OCI-LY1 (cell line): ENCODE measurements at regions not wholly inside any gene's neighbourhood (a gene's known extent, or its start where the extent isn't known, plus 50 kb on each side); places are given as distances from the start of the nearest gene placed in this dataset.

Experiments
- H2AFZ ChIP-seq: fragments of 200-600 bp; sonication (generic), shearing (Covaris generic); 2 replicates; pipeline ENCODE4 v1.6.0; 2014; ENCODE audit warnings: antibody characterized with exemption, mild to moderate bottlenecking, low read length
- H3F3A ChIP-seq: fragments of 200-600 bp; sonication (generic), shearing (Covaris generic); 2 replicates; pipeline ENCODE4 v1.6.0; 2014; ENCODE audit warnings: mild to moderate bottlenecking, antibody characterized with exemption, low read length, moderate library complexity; ENCODE audit not compliant: insufficient read depth
- H3K27ac ChIP-seq: fragments of 200-600 bp; sonication (generic); 2 replicates; pipeline ENCODE4 v1.5.1; 2014; ENCODE audit warnings: low read length, mixed run types, mild to moderate bottlenecking, low read depth; ENCODE audit not compliant: poor library complexity, severe bottlenecking
- H3K27me3 ChIP-seq: fragments of 200-600 bp; sonication (generic); 2 replicates; pipeline ENCODE4 v1.6.0; 2014; ENCODE audit warnings: antibody characterized with exemption, mild to moderate bottlenecking, low read length, moderate library complexity; ENCODE audit not compliant: insufficient read depth
- H3K36me3 ChIP-seq: fragments of 200-600 bp; sonication (generic); 2 replicates; pipeline ENCODE4 v1.6.1; 2014; ENCODE audit warnings: mild to moderate bottlenecking, antibody characterized with exemption, low read length, moderate library complexity, mixed read lengths; ENCODE audit not compliant: insufficient read depth
- H3K4me1 ChIP-seq: fragments of 200-600 bp; sonication (generic); 2 replicates; pipeline ENCODE4 v1.5.1; 2014; ENCODE audit warnings: mild to moderate bottlenecking, low read length, moderate library complexity; ENCODE audit not compliant: insufficient read depth, severe bottlenecking
- H3K4me2 ChIP-seq: fragments of 200-600 bp; sonication (generic), shearing (Covaris generic); 2 replicates; pipeline ENCODE4 v1.6.1; 2014; ENCODE audit warnings: low read length
- H3K4me3 ChIP-seq: fragments of 200-600 bp; sonication (generic); 2 replicates; pipeline ENCODE4 v1.5.1; 2014; ENCODE audit warnings: low read length, low read depth, mild to moderate bottlenecking, mixed read lengths; ENCODE audit not compliant: poor library complexity, severe bottlenecking
- H3K79me2 ChIP-seq: fragments of 200-600 bp; shearing (Covaris generic); 2 replicates; pipeline ENCODE4 v1.6.1; 2016; ENCODE audit warnings: mixed run types, low read length, mixed read lengths; ENCODE audit not compliant: insufficient read depth
- H3K9ac ChIP-seq: fragments of 200-600 bp; sonication (generic), shearing (Covaris generic); 2 replicates; pipeline ENCODE4 v1.6.1; 2014; ENCODE audit warnings: mild to moderate bottlenecking, low read length, mixed read lengths
- H3K9me2 ChIP-seq: fragments of 200-600 bp; sonication (generic), shearing (Covaris generic); 2 replicates; pipeline ENCODE4 v1.6.1; 2014; ENCODE audit warnings: low read depth, mild to moderate bottlenecking, low read length, mixed read lengths
- H3K9me3 ChIP-seq: fragments of 200-600 bp; shearing (Covaris generic); 2 replicates; pipeline ENCODE4 v1.6.1; 2014; ENCODE audit warnings: low read length, mixed read lengths
- H4K20me1 ChIP-seq: fragments of 200-600 bp; sonication (generic), shearing (Covaris generic); 2 replicates; pipeline ENCODE4 v1.6.0; 2016; ENCODE audit warnings: mild to moderate bottlenecking, low read length; ENCODE audit not compliant: insufficient read depth
- EZH2 ChIP-seq: fragments of 200-600 bp; sonication (generic), shearing (Covaris generic); IDR thresholded peaks from 2 replicates; pipeline ENCODE4 v1.8.0; 2017; ENCODE audit warnings: borderline replicate concordance, mixed run types, mild to moderate bottlenecking, antibody characterized with exemption, low read length, moderate library complexity, mixed read lengths
- TF ChIP-seq, protein P1 (sequence below): fragments of 200-600 bp; sonication (generic), shearing (Covaris generic); IDR thresholded peaks from 2 replicates; pipeline ENCODE4 v1.5.1; 2017; ENCODE audit warnings: mild to moderate bottlenecking, antibody characterized with exemption, low read length, moderate library complexity, mixed read lengths

DNA sequence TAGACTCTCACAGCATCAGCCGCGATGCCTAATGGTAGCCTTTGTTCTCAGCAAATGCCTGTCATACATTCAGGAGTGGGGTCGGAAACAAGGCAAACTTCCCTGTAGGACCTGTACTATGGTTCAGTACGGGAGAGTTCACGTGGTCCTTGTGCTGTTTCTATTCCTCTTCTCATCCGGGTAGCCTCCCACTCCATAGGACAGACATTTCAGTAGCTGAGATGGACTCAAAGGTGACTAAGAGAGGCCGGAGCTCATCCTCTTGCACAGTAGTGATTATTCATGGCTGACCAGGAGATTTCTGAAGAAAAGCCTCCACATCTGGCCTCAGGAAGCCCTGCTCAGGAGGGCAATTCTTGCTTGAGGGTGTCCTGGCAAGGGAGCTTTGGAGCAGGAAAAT lies 117.8 kb upstream of the SPRED2 start:
- no peaks in the 10 kb centered on the region for H3K27me3 ChIP-seq
- H3K4me2 ChIP-seq = no peak overlapping the region
- H3K36me3 ChIP-seq = no peaks in the 10 kb centered on the region
- H3K79me2 ChIP-seq = no peaks in the 10 kb centered on the region
- H3K27ac ChIP-seq = no peak overlapping the region
- H3K9ac ChIP-seq = no peak overlapping the region
- no peaks in the 10 kb centered on the region for H3K9me3 ChIP-seq
- H2AFZ ChIP-seq = no peak overlapping the region
- no peaks in the 10 kb centered on the region for H4K20me1 ChIP-seq
- peaks cover 36% of the 10 kb centered on the region for H3K4me1 ChIP-seq
- H3F3A ChIP-seq = no peaks in the 10 kb centered on the region
- H3K4me3 ChIP-seq = no peak overlapping the region
- TF ChIP-seq, protein P1, sequence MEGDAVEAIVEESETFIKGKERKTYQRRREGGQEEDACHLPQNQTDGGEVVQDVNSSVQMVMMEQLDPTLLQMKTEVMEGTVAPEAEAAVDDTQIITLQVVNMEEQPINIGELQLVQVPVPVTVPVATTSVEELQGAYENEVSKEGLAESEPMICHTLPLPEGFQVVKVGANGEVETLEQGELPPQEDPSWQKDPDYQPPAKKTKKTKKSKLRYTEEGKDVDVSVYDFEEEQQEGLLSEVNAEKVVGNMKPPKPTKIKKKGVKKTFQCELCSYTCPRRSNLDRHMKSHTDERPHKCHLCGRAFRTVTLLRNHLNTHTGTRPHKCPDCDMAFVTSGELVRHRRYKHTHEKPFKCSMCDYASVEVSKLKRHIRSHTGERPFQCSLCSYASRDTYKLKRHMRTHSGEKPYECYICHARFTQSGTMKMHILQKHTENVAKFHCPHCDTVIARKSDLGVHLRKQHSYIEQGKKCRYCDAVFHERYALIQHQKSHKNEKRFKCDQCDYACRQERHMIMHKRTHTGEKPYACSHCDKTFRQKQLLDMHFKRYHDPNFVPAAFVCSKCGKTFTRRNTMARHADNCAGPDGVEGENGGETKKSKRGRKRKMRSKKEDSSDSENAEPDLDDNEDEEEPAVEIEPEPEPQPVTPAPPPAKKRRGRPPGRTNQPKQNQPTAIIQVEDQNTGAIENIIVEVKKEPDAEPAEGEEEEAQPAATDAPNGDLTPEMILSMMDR = no peak
- TF ChIP-seq EZH2 = no peak
- no peaks in the 10 kb centered on the region for H3K9me2 ChIP-seq

DNA sequence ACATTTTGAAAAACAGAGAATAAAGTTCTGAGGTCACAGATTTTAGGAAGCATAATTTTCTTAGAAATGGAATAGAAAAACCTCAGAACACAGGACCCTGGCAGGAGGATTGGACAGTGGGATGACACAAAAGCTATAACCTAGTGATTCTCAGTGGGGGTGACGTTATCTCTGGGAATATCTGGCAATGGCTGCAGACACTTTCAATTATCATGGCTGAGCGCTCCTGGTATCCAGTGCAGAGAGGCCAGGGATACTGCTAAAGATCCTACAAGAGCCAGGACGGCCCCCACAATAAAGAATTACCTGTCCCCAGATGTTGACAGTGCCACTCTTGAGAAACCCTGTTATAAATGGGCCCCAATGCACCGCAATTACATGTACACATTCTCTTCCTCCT lies 117.2 kb upstream of the SPRED2 start:
- Histone ChIP-seq H3K4me1 (peaks cover 30% of the 10 kb centered on the region), H3K9ac (no peak overlapping the region), H3K9me3 (no peaks in the 10 kb centered on the region), H3K4me2 (no peak overlapping the region), H4K20me1 (no peaks in the 10 kb centered on the region), H3K9me2 (no peaks in the 10 kb centered on the region), H3K36me3 (no peaks in the 10 kb centered on the region), H2AFZ (no peak overlapping the region), H3K4me3 (no peak overlapping the region), H3F3A (no peaks in the 10 kb centered on the region), H3K27ac (no peak overlapping the region), H3K79me2 (no peaks in the 10 kb centered on the region), H3K27me3 (no peaks in the 10 kb centered on the region)
- TF ChIP-seq, protein P1 = no peak
- TF ChIP-seq EZH2 = no peak

DNA sequence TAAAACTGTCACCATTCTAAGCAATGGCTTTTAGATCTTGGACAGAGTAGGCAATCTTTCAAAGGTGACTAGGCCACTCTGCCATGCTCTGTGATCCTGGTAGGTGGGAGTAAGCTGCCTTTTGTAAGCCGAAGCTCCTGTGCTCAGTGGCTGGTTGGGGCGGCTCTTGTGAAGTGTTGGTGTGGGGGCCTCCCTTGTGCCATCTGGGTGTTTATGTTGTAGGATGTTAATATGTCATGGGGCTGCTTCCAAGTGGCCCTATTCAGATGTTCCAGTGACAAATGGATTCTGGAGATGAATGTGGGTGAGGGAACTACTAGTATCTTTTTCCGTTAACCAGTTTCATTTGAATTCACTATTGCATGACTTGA lies 116.8 kb upstream of the SPRED2 start:
- no peaks in the 10 kb centered on the region for H3K79me2 ChIP-seq

More for the DNA sequence above, 116.8 kb upstream of the SPRED2 start:
- H3K36me3 ChIP-seq = no peaks in the 10 kb centered on the region
- H3K9me3 ChIP-seq = no peaks in the 10 kb centered on the region
- no peaks in the 10 kb centered on the region for H3K27me3 ChIP-seq
- H2AFZ ChIP-seq = no peak overlapping the region
- no peak overlapping the region for H3K4me3 ChIP-seq
- H3K9me2 ChIP-seq = no peaks in the 10 kb centered on the region
- no peaks in the 10 kb centered on the region for H4K20me1 ChIP-seq
- no peak for TF ChIP-seq EZH2
- TF ChIP-seq, protein P1 = no peak
- no peak overlapping the region for H3K27ac ChIP-seq
- no peak overlapping the region for H3K4me2 ChIP-seq
- no peaks in the 10 kb centered on the region for H3F3A ChIP-seq
- peaks cover 26% of the 10 kb centered on the region for H3K4me1 ChIP-seq
- no peak overlapping the region for H3K9ac ChIP-seq
